H9 (cell line): ENCODE measurements at regions not wholly inside any gene's neighbourhood (a gene's known extent, or its start where the extent isn't known, plus 50 kb on each side); places are given as distances from the start of the nearest gene placed in this dataset.

Source experiments
- DNase-seq: peaks from one replicate; pipeline ENCODE4 v3.0.0-alpha.2; 2017
- H2AFZ ChIP-seq: one replicate; pipeline ENCODE4 v1.6.1; 2013; ENCODE audit warnings: mild to moderate bottlenecking, low read length, control low read depth, moderate library complexity
- H2AK5ac ChIP-seq: 2 replicates; pipeline ENCODE4 v1.6.1; 2013; ENCODE audit warnings: low read length, control low read depth, mixed read lengths; ENCODE audit not compliant: insufficient read length
- H2BK120ac ChIP-seq: one replicate; pipeline ENCODE4 v1.6.1; 2013; ENCODE audit warnings: low read depth, mild to moderate bottlenecking, low read length, control low read depth, inconsistent platforms; ENCODE audit not compliant: poor library complexity, severe bottlenecking
- H2BK12ac ChIP-seq: 2 replicates; pipeline ENCODE4 v1.6.1; 2013; ENCODE audit warnings: low read length, control low read depth, mixed read lengths, low read depth; ENCODE audit not compliant: insufficient read length
- H2BK15ac ChIP-seq: 2 replicates; pipeline ENCODE4 v1.6.1; 2013; ENCODE audit warnings: low read depth, low read length, control low read depth
- H2BK20ac ChIP-seq: one replicate; pipeline ENCODE4 v1.6.1; 2013; ENCODE audit warnings: low read depth, mild to moderate bottlenecking, low read length, control low read depth, inconsistent platforms; ENCODE audit not compliant: poor library complexity, severe bottlenecking
- H2BK5ac ChIP-seq: 2 replicates; pipeline ENCODE4 v1.6.1; 2013; ENCODE audit warnings: low read length, control low read depth, mixed read lengths; ENCODE audit not compliant: insufficient read length
- H3K14ac ChIP-seq: 2 replicates; pipeline ENCODE4 v1.6.1; 2013; ENCODE audit warnings: low read length, control low read depth; ENCODE audit not compliant: insufficient read depth
- H3K18ac ChIP-seq: 2 replicates; pipeline ENCODE4 v1.6.1; 2013; ENCODE audit warnings: low read depth, mild to moderate bottlenecking, mixed read lengths, low read length, control low read depth; ENCODE audit not compliant: insufficient read length
- H3K23ac ChIP-seq: 2 replicates; pipeline ENCODE4 v1.6.1; 2013; ENCODE audit warnings: low read length, control low read depth, mixed read lengths, low read depth; ENCODE audit not compliant: insufficient read length
- H3K23me2 ChIP-seq: 2 replicates; pipeline ENCODE4 v1.6.1; 2013; ENCODE audit warnings: low read depth, mild to moderate bottlenecking, mixed read lengths, low read length, control low read depth; ENCODE audit not compliant: insufficient read length, poor library complexity, severe bottlenecking
- H3K27ac ChIP-seq: 2 replicates; pipeline ENCODE4 v1.5.1; 2013; ENCODE audit warnings: low read length, control low read depth, mixed read lengths, low read depth; ENCODE audit not compliant: insufficient read length
- H3K27me3 ChIP-seq: 2 replicates; pipeline ENCODE4 v1.6.1; 2013; ENCODE audit warnings: low read length, control low read depth, inconsistent platforms; ENCODE audit not compliant: insufficient read depth
- H3K4ac ChIP-seq: 2 replicates; pipeline ENCODE4 v1.6.1; 2013; ENCODE audit warnings: low read depth, mild to moderate bottlenecking, control low read depth, inconsistent platforms, low read length, moderate library complexity
- H3K4me1 ChIP-seq: 2 replicates; pipeline ENCODE4 v1.6.1; 2013; ENCODE audit warnings: low read length, control low read depth, inconsistent platforms; ENCODE audit not compliant: insufficient read depth
- H3K4me2 ChIP-seq: 2 replicates; pipeline ENCODE4 v1.6.1; 2013; ENCODE audit warnings: low read length, control low read depth, mixed read lengths; ENCODE audit not compliant: insufficient read length, insufficient read depth
- H3K56ac ChIP-seq: 2 replicates; pipeline ENCODE4 v1.6.1; 2013; ENCODE audit warnings: low read depth, mild to moderate bottlenecking, mixed read lengths, low read length, control low read depth; ENCODE audit not compliant: insufficient read length
- H3K79me1 ChIP-seq: 2 replicates; pipeline ENCODE4 v1.6.1; 2013; ENCODE audit warnings: low read depth, mild to moderate bottlenecking, moderate library complexity, low read length, control low read depth, inconsistent platforms; ENCODE audit not compliant: insufficient read depth, poor library complexity, severe bottlenecking
- H3K79me2 ChIP-seq: 2 replicates; pipeline ENCODE4 v1.6.1; 2013; ENCODE audit warnings: low read length, control low read depth, inconsistent platforms; ENCODE audit not compliant: insufficient read depth
- H3K9ac ChIP-seq: 2 replicates; pipeline ENCODE4 v1.6.1; 2013; ENCODE audit warnings: low read length, control low read depth, mixed read lengths; ENCODE audit not compliant: insufficient read length; ENCODE audit errors: extremely low read depth
- H3K9me3 ChIP-seq: one replicate; pipeline ENCODE4 v1.6.1; 2013; ENCODE audit warnings: low read depth, low read length, inconsistent platforms; ENCODE audit not compliant: control insufficient read depth
- H3T11ph ChIP-seq: one replicate; pipeline ENCODE4 v1.6.1; 2013; ENCODE audit warnings: mild to moderate bottlenecking, low read length, control low read depth, inconsistent platforms
- H4K20me1 ChIP-seq: one replicate; pipeline ENCODE4 v1.6.1; 2013; ENCODE audit not compliant: control insufficient read depth, insufficient read length, insufficient read depth
- H4K5ac ChIP-seq: 2 replicates; pipeline ENCODE4 v1.6.1; 2013; ENCODE audit warnings: low read depth, mild to moderate bottlenecking, mixed read lengths, low read length, control low read depth; ENCODE audit not compliant: insufficient read length
- H4K8ac ChIP-seq: replicated peaks from 2 replicates; pipeline ENCODE4 v1.6.1; 2013; ENCODE audit warnings: low read length, control low read depth, mixed read lengths, low read depth; ENCODE audit not compliant: insufficient read length
- H4K91ac ChIP-seq: 2 replicates; pipeline ENCODE4 v1.6.1; 2013; ENCODE audit warnings: low read depth, mild to moderate bottlenecking, moderate library complexity, mixed read lengths, low read length, control low read depth; ENCODE audit not compliant: insufficient read length
- H3K27ac Mint-ChIP-seq, 3 experiments: 2 replicates in 2 of 3; 3 replicates in 1 of 3; pipeline ENCODE4 v1.8.0; 2020 to 2021; ENCODE audit warnings: mixed read lengths in 3 of 3, mild to moderate bottlenecking in 1 of 3, moderate library complexity in 1 of 3
- H3K27me3 Mint-ChIP-seq: 2 replicates; pipeline ENCODE4 v1.8.0; 2021; ENCODE audit warnings: low read depth, mild to moderate bottlenecking, moderate library complexity, mixed read lengths
- H3K36me3 Mint-ChIP-seq, 3 experiments: 2 replicates in 2 of 3; 3 replicates in 1 of 3; pipeline ENCODE4 v1.8.0; 2020 to 2021; ENCODE audit warnings: low read depth in 3 of 3, mixed read lengths in 3 of 3; ENCODE audit not compliant: insufficient read depth in 1 of 3
- H3K4me1 Mint-ChIP-seq, 2 experiments: 2 replicates each; pipeline ENCODE4 v1.8.0; 2020; ENCODE audit warnings: mixed read lengths in 2 of 2
- H3K4me3 Mint-ChIP-seq, 2 experiments: 2 replicates in 1 of 2; 3 replicates in 1 of 2; pipeline ENCODE4 v1.8.0; 2020 to 2021; ENCODE audit warnings: mild to moderate bottlenecking in 2 of 2, mixed read lengths in 2 of 2, moderate library complexity in 1 of 2
- H3K9me3 Mint-ChIP-seq, 2 experiments: 2 replicates in 1 of 2; 3 replicates in 1 of 2; pipeline ENCODE4 v1.8.0; 2020; ENCODE audit warnings: mild to moderate bottlenecking in 2 of 2, mixed read lengths in 2 of 2, moderate library complexity in 1 of 2
- WGBS: extraction: QIAGEN DNeasy Blood & Tissue Kit; methylation state at CpG from one replicate; pipeline ENCODE4 v1.1.7; 2013; ENCODE audit warnings: missing lambda C conversion rate, low lambda C conversion rate, mixed read lengths; ENCODE audit not compliant: insufficient read length; ENCODE audit errors: extremely low coverage; 5-methylcytosine and 5-hydroxymethylcytosine counted together
- TF ChIP-seq, protein P1 (sequence below): fragments of 200-600 bp; sonication (generic); conservative IDR thresholded peaks from 3 replicates; pipeline ENCODE4 v1.8.0; 2021; ENCODE audit warnings: antibody characterized with exemption, mild to moderate bottlenecking

DNA sequence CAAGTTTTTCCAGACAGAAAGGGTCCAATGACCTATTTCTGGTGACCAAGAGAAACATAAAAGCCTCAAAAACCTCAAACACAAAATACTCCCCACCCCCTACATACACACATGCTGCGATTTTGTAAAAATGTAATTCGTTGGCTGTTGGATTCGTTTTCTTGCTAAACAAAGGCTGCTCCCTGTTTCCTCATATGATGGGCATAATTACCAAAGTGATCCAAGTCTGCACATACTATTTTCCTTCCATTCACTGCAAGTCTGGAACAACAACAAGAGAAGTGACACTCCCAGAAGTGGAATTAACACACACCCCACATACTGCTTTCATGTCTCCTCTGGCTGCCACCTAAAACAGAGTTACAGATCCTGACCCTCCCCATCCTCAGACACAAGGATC, 131.9 kb downstream of the RAP2A start:
- Histone ChIP-seq H3K79me1 (no peaks in the 10 kb centered on the region), H2AFZ (no peak overlapping the region), H2AK5ac (no peak overlapping the region), H3K23ac (no peak overlapping the region), H4K8ac (no peak overlapping the region), H2BK12ac (no peak overlapping the region), H3K4me2 (no peak overlapping the region), H3K14ac (no peak overlapping the region), H3K9ac (no peak overlapping the region), H4K91ac (no peak overlapping the region), H3K9me3 (no peaks in the 10 kb centered on the region), H3T11ph (no peak overlapping the region), H3K27me3 (no peaks in the 10 kb centered on the region), H4K5ac (no peak overlapping the region), H2BK15ac (no peak overlapping the region), H3K18ac (no peak overlapping the region), H3K4ac (no peak overlapping the region), H2BK120ac (no peak overlapping the region), H3K27ac (no peak overlapping the region), H3K4me1 (peaks cover 4% of the 10 kb centered on the region; the same call in 1 of the 2 replicates), H3K23me2 (no peaks in the 10 kb centered on the region), H4K20me1 (no peaks in the 10 kb centered on the region), H3K56ac (no peak overlapping the region), H2BK5ac (no peak overlapping the region), H2BK20ac (no peak overlapping the region), H3K79me2 (no peaks in the 10 kb centered on the region)
- Mint-ChIP-seq H3K27ac (no peak overlapping the region), H3K4me3 (no peak overlapping the region), H3K27me3 (no peaks in the 10 kb centered on the region; the same call in 1 of the 2 replicates), H3K9me3 (no peaks in the 10 kb centered on the region), H3K36me3 (no peaks in the 10 kb centered on the region), H3K4me1 (peaks cover 29 to 30% of the 10 kb centered on the region in 2 experiments)
- WGBS = no CpG with 5 or more reads among the region's 3 CpGs
- TF ChIP-seq, protein P1, sequence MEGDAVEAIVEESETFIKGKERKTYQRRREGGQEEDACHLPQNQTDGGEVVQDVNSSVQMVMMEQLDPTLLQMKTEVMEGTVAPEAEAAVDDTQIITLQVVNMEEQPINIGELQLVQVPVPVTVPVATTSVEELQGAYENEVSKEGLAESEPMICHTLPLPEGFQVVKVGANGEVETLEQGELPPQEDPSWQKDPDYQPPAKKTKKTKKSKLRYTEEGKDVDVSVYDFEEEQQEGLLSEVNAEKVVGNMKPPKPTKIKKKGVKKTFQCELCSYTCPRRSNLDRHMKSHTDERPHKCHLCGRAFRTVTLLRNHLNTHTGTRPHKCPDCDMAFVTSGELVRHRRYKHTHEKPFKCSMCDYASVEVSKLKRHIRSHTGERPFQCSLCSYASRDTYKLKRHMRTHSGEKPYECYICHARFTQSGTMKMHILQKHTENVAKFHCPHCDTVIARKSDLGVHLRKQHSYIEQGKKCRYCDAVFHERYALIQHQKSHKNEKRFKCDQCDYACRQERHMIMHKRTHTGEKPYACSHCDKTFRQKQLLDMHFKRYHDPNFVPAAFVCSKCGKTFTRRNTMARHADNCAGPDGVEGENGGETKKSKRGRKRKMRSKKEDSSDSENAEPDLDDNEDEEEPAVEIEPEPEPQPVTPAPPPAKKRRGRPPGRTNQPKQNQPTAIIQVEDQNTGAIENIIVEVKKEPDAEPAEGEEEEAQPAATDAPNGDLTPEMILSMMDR = no peak
- DNase-seq = no peak
